NOMO-1 treated with DMSO at 0.1 percent for 48 hours (cell line): ENCODE measurements at regions not wholly inside any gene's neighbourhood (a gene's known extent, or its start where the extent isn't known, plus 50 kb on each side); places are given as distances from the start of the nearest gene placed in this dataset.

Source experiments
- DNase-seq: peaks from one replicate; lab custom pipeline; 2025; ENCODE audit not compliant: unreplicated experiment; lab: John Stamatoyannopoulos, UW

DNA sequence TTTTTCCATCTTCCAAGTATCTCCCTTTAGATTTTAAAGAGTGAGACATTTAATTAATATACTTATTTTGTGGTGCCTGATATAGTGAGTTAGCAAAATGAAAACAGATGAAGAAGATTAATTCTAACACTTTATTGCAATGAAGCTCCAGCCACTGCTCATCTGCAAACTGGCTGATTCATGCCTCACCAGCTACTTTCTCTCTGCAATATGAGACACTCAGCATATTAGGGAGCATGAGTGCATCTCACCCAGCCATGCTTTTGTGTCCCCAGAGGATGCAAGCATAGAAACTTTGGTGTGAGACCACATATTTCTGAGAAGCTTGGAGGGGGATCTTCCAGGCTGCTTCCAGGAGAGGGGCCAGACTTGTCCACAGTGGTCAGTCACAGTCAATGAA lies 148.6 kb downstream of the BMP4 start:
- no peak for DNase-seq

DNA sequence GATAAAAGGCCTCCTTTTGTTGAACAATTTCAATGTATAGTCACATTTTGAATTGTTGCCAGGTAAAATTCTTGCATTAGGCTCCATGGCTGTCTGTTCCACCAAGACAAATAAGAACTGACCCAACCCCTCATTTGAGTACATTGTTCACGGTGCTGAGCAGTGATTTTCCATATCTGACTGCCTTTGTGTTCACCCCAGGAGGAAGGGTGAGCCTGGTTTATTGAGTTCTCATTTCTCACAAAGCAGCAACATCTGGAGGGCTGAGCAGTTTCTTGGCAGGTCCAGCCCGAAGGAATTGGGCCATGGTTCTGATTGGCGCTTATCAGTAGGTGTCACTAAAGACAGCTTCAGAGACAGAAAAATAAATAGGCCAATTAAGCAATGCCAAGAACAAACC lies 149.1 kb downstream of the BMP4 start:
- no peak for DNase-seq

DNA sequence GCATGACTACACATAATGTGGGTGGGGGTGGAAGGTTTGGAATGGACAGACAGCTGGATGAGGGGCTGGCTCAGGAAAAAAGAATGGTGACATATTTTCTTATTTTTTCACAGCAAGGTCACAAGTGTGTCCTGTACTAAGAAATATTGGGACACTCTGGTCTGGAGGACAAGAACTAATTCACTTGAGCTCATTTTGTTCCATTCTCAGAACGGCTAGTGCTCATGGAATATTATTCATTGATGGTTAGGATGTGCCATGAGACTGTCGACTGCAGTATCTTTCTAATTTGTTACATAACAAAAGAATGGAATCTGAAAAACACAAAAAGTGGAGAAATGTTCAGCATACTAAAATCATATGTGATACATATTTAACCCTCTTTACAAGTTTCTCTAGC lies 149.5 kb downstream of the BMP4 start:
- no peak for DNase-seq

DNA sequence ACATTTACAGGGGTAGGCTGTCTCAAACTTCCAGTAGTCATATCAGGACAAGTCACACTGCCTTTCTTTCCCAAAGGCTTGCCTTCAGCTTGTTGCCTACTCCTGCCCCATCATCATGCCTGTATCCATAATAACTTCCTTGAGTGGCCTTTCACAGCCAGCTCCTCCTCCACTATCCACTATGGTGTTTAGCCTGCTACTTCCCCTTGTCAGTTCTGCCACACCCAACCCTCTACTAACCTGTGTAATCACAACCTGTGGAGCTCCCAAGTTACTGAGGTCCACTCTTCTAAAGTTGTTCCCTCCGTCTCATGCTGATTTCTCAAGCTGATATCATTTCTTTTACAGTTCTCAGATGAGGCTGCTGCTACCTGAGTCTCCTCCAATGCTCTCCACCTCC lies 159.9 kb downstream of the BMP4 start:
- DNase-seq, result no peak

DNA sequence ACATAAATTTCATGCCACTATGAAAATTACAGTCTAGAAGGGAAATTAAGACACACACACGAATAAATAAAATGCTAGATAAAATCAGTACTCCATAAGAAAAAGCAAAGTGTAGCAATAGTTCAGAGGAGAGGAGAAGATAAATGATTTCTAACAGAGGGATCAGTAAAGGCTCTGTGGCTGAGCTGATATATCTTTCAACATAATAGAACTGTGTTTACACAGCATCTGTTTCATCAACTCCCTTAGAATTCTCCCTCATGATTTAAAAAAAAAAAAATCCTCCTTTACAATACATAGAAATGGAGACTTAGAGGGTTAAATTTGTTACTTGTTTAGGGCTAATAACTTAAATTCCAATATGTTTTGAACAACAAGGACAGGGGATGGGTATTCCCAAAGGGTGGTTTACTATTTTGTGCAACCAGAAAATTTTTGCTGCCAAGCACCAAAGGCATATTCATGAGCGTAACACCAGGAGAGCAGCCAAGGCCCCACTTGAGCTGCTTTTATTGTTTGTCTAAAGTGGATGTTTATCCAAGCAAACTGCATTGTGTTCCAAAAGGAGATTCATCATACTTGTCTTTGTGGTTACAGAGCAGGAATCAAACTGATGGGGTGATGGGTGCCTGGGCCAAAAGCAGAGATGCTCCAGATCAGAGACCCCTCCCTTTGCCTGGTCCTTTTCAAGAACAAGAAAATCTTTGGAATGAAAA lies 162.7 kb downstream of the BMP4 start:
- DNase-seq, result no peak

DNA sequence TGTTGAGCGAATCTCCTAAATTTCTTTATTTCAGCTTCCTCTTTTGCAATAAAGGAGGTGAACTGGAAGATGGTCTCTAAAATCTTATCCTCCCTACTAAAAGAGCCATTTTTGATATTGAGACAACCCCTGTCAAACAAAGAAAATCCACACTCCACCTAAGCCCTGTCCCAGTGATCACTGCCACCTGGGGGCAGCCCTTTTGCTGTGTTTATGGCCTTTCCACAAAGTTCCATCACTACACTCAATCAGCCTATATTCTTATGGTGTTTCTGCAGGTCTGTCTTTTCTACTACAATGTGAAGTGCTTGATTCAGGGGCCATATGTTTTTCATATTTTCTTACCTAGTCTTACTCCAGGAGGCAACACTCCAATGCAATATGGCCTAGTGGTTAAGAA lies 163.7 kb downstream of the BMP4 start:
- DNase-seq, result no peak

DNA sequence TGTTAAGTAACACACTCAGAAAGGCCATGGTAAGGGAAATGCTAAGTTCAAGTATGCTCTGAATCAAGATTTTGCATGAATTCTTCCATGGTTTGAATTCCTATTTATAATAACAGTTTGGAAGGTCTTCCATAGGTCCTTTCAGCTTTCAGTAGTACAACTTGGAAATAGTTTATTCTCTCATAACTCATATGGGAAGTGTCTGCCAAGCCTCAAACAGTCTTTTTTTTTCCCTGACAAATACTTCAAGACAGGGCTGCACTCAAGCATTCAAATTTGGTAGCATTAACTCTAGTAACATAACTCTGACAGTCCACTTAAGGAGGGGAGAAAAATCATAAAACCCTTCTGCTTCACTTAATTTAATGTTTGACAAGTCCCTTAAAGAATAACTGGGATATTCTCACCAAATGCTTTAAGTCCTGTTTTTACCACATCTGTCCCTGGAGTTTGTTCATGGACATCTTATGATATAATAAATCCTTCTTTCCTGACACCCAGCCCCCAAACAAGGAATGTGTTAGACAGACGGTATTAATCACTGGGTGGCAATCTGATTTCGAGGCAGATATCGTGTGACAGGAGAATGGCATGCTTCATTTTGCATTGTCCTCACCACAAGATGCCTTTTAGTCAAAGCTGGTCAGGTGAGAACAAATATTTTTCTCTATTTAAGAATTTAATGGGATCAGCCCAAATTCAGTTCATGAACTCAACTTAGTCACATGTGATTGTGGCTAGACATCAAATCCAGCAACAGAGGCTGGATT lies 165.7 kb downstream of the BMP4 start:
- no peak for DNase-seq

DNA sequence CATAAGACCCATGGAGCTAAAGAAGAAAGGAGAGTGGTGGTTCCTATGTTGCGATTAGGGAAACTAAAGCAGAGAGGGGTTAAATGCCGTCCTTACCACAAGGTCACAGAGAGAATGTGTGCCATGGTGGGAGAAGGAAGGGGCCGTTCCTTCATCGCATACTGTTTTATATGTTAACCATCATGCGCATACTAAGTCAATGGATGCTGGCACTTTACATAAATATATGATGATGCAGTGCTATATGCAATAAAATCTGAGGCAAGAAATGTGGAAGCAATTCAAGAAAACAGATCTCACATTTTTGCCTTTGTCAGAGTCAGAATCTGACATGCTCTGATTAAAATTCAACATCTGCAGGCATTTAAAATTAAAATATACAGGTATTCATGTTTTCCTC lies 168.1 kb downstream of the BMP4 start:
- no peak for DNase-seq

DNA sequence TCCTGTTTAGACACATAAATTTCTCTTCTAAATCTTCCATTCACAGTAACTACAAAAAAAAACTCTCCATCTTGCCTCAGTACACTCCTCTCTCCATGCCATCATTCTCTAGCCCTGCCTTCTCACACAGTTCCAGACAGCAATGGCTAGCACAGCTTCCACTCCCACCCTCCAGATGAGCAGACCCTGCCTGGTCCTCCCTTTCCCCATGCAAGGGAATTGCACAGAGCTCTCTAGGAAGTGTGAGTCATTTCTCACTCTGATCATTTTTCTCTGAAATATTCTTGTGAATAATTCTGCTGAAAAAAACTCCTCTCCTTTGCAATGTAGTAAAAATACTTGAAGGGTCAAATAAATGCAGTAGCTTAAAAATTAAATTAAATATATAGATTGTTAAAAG lies 170.6 kb downstream of the BMP4 start:
- no peak for DNase-seq

DNA sequence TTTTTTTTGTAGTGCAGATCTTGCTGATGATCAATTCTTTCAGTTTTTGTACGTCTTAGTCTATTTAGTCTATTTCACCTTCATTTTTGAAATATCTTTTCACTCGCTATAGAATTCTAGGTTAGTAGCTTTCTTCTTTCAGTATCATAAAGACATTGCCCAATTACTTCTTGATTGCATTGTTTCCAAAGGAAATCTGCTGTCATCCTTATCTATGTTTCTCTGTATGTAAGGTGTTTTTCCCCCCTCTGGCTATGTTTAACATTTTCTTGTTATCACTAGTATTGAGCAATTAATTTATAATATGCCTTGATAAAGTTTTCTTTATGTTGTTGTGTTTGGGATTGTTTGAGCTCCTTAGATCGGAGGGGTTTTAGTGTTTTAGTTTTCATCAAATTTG lies 171.9 kb downstream of the BMP4 start:
- no peak for DNase-seq

DNA sequence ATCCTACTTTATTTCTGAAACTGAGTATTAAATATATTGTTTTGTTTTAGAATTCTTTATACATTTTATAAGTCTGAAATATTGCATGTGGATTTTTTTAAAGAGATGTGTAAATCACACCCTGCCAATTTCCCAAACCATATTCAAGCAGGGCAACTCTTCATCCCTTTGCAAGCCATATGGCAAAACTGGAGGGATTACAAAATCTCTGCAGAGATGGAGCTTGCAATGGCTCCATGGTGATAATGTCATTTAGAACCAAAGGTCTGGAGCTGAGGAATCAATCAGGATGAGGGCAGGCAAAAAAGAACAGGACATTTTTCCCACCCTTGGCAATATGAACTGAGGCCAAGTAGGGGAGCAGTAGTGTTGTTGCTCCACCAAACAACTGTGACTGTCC lies 173.4 kb downstream of the BMP4 start:
- no peak for DNase-seq

DNA sequence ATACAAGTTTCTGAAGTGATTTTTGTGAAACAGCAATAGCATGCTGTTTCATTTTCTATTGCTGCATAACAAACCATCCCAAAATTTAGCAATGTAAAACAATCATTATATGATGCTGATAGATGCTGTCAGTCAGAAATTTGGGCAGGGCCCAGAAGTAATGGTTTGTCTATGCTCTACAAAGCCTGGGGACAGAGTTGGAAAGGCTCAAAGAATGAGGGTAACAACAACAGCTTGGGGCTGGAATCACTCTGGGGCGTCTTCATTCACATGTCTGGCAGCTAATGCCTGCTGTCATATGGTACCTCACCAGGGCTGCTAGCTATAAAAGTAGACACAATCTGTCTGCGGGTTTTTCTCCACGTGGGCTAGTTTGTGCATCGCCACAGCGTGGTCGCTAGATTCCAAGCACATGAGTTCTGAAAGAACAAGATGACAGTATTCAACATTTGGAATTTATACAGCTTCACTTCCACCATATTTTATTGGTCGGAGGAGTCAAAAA lies 176.5 kb downstream of the BMP4 start:
- DNase-seq, result no peak

DNA sequence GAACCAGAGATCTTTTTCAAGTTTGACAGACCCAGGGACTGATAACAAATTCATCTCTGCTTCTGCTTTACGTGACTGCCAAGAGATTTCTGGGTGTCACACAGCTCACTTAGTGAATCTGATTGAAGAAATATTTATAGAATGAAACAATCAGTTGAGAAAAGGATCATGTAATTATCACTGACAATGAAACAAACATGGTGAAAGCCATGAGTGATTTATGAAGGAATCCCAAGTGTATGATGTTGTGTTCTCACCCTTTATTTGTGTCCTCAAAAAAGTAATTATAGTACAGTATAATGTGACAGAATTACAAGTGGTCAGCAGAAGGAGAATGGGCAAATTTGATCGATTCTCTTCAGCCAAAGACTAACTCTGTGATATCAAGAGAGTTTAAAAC lies 177.3 kb downstream of the BMP4 start:
- DNase-seq, result no peak

DNA sequence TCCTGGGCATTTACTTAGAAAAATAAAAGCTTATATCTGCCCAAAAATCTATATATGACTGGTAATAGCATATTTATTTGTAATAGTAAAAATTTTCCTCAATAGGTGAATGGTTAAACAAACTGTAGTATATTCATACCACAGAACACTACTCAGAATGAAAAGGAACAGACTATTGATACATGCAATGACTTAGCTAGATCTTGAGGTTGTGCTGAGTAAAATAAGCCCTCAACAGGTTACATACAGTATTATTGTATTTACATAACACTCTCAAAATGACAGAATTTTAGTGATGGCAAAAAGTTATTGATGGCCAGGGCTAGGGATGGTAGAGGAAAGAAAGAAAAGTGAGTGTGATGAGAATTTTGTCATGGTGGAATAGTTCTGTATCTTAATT lies 178.4 kb downstream of the BMP4 start:
- no peak for DNase-seq

DNA sequence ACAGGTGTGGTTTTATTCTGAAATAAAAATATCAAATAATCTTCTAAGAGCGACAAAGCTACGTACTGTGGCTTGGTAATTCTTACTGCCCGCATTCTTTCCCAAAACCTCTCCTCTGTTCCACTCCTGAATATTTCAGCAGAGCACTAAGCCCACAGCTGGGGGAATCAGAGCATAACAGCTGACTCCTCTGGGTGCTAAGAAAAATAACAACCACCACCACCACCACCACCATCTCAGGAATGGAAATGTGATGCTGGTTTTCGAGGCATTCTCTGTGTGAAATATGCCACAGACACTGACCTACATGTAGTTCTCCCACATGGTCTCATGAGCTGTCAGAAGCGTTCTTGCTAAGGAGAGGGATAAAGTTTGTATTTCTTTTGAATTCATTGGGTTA lies 183.7 kb downstream of the BMP4 start:
- DNase-seq, result no peak

DNA sequence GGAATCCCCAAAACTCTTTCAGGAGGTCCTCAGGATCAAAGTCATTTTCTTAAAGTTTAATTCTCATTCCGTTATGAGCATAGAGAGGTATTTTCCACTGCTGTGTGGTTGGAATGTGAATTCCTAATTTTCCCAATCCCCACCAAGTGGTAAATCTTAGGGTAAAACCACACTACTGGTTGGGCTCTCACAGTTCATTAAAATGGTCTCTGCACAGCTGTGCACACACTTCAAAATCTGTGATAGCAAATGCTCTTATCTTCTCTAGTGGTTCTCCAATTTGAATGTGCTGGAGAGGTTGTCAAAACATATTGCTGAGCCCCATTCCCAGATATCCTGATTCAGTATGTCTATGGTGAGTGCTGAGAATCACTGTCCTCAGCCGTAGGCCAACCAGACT lies 189.1 kb downstream of the BMP4 start:
- no peak for DNase-seq

DNA sequence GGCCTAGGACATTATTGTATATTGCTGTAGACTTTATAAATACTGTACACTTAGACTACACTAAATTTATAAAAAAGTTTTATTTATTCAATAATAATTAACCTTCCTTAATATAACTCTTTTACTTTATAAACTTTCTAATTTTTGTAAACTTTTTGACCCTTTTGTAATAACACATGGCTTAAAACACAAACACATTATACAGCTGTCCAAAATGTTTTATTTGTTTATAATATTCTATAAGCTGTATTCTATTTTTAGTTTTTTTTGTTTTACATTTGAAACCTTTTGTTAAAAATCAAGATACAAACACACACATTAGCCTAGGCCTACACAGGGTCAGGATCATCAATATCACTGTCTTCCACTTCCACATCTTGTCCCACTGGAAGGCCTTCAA lies 190.0 kb downstream of the BMP4 start:
- no peak for DNase-seq

DNA sequence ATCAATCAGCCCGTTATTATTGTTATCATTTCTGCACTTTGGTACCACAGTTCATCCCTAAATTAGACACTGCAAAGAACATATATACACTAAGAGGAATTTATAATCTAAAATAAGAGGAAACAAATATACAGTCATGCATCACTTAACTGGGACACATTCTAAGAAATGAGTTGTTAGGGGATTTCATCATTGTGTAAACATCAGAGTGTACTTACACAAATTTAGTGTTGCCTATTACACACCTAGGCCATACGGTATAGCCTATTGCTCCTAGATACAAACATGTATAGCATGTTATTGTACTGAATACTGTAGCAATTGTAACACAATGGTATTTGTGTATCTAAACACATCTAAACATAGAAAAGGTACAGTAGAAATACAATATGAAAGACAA lies 190.5 kb downstream of the BMP4 start:
- DNase-seq, result no peak

DNA sequence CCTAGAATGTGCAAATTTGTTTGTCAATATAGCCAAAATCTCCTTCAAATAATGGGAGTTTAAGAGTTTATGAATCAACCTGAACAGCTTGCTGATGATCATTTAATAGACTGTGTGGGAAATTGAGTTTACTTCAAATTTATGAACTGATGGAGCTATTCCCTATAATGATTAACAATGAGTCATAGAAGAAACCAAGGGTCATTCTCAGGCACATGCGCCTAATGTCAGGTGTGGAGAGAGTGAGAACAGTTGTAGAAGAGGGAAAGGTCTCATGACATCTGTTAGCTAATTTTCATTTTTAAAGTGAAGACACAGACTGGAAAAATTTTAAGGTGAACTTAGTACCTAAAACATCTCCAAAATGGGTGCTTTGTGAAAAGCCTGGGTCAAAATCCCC lies 191.8 kb downstream of the BMP4 start:
- no peak for DNase-seq

DNA sequence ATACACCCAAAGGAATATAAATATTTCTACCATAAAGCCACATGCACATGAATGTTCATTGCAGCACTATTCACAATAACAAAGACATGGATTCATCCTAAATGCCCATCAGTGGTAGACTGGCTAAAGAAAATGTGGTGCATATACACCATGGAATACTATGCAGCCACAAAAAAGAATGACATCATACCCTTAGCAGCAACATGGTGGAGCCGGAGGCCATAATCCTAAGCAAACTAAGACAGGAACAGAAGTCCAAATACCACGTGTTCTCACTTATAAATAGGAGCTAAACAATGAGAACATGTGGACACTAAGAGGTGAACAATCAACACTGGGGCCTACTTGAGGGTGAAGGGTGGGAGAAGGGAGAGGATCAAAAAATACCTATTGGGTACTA lies 198.5 kb downstream of the BMP4 start:
- no peak for DNase-seq

DNA sequence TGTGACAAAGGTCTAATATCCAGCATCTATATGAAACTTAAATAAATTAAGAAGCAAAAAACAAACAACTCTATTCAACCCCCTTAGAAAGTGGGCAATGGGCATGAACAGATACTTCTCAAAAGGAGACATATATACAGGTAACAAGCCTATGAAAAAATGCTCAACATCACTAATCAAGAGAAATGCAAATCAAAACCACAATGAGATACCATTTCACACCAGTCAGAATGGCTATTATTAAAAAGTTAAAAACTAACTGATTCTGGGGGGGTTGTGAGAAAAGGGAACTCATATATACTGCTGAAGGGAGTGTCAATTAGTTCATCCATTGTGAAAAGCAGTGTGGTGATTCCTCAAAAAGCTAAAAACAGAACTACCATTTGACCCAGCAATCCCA lies 198.9 kb downstream of the BMP4 start:
- DNase-seq, result no peak

DNA sequence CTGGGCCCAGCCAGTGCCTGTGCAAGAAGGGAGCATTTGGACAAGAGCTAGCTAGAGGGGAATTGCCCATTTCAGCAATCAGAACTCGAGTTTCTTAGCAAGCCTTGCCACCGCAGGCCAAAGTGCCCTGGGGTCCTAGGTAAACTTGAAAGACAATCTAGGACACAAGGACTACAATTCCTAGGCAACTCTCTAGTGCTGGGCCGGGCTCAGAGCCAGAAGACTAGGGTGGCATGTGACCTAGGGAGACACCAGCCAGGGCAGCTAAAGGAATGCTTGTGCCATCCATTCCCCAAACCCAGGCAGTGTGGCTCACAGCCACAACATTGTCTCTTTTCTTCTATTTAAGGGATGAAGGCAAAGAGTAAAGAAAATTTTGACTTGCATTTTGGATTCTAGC lies 205.0 kb downstream of the BMP4 start:
- DNase-seq, result no peak

DNA sequence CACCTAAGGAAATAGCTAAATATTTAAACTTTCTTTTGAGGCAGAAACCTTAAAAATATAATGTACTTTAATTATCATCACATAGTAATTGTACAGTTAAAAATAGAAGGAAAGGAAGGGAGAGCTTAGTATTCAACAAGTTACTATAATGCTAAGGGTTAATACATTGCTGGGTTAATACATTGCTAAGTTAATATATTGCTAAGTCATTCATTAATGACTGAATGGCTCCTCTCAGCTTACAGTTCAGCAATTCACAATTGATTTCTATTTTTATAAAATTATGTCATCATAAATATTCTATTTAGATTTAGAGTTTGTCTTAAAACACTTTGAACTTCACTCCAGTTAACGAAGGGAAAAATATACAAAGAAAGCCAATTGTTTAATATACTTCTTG lies 207.9 kb downstream of the BMP4 start:
- no peak for DNase-seq
